ENCODE measurements at regions not wholly inside any gene's neighbourhood (a gene's known extent, or its start where the extent isn't known, plus 50 kb on each side); places are given as distances from the start of the nearest gene placed in this dataset.

DNA sequence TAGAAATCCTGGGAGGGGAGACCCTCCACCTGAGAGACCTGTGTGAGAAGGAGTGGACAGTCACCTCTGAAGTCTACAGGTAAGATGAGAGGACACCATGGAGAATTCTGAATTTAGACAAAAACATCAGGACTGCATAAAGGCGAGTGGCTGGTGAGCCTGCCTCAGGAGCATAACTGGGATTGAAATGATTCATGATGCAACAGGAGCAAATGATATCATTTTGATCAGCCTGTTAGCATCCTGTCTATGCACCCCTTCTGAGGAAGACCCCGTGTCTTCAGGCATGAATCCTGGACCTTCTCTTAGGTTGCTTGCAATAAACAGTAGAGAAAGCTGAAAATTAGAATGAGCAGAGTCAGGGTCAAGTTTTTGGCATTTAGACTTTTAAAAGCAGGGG, 245.8 kb downstream of the ETAA1 start:
- TF ChIP-seq, protein P1, sequence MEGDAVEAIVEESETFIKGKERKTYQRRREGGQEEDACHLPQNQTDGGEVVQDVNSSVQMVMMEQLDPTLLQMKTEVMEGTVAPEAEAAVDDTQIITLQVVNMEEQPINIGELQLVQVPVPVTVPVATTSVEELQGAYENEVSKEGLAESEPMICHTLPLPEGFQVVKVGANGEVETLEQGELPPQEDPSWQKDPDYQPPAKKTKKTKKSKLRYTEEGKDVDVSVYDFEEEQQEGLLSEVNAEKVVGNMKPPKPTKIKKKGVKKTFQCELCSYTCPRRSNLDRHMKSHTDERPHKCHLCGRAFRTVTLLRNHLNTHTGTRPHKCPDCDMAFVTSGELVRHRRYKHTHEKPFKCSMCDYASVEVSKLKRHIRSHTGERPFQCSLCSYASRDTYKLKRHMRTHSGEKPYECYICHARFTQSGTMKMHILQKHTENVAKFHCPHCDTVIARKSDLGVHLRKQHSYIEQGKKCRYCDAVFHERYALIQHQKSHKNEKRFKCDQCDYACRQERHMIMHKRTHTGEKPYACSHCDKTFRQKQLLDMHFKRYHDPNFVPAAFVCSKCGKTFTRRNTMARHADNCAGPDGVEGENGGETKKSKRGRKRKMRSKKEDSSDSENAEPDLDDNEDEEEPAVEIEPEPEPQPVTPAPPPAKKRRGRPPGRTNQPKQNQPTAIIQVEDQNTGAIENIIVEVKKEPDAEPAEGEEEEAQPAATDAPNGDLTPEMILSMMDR (IDR thresholded peaks at IDR 0.05; ENCODE audit: extremely low read depth, insufficient read depth, missing control alignments): no peak
- in situ Hi-C loops (cut with MboI; ENCODE audit: low pct_unique_long_range_greater_than_20kb, low sequenced_read_pairs, unreplicated experiment): no loop called here
- no peak for DNase-seq (ENCODE audit: low spot score)

DNA sequence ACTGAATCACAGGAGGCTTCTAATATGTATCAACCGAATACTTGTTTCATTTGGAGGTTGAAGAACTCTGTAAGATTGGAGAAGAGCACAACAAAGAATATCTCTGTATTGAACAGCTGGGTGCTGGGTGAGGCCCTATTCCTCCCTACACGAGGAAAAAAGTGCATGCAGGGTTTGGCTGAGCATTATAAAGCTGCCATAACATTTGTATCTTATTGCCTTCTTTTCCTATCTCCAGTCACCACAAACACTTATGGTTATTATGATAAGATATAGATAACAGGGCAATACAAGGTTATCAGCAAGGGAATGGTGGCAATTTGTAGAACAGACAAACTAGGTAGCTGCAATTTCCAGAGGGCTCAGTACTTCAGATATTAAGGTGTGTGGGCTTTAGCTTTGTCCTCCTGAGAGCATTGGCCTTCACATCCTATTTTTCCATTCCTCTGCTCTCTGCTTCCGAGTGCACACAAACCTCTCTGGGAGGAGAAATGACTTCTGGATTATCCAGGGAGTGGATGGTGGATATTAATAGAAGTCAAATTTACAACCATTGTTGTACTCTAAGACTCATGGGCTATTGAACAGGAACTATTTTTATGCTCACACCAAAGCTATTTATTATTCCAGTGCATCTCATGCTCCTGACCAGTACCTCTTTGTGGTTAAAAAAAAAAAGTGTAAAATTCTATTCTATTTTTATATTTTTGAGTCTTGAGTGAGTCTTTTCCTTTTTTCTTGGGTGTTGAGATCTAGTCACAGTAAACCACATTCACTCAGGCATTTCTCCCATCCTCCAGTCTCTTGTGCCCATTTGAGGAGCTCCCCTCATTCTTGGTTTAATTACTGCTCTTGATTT, 248.4 kb downstream of the ETAA1 start:
- TF ChIP-seq, protein P1 (IDR thresholded peaks at IDR 0.05; ENCODE audit: extremely low read depth, insufficient read depth, missing control alignments): no peak
- DNase-seq (ENCODE audit: low spot score): no peak
- in situ Hi-C loops (cut with MboI; ENCODE audit: low pct_unique_long_range_greater_than_20kb, low sequenced_read_pairs, unreplicated experiment): no loop called here

DNA sequence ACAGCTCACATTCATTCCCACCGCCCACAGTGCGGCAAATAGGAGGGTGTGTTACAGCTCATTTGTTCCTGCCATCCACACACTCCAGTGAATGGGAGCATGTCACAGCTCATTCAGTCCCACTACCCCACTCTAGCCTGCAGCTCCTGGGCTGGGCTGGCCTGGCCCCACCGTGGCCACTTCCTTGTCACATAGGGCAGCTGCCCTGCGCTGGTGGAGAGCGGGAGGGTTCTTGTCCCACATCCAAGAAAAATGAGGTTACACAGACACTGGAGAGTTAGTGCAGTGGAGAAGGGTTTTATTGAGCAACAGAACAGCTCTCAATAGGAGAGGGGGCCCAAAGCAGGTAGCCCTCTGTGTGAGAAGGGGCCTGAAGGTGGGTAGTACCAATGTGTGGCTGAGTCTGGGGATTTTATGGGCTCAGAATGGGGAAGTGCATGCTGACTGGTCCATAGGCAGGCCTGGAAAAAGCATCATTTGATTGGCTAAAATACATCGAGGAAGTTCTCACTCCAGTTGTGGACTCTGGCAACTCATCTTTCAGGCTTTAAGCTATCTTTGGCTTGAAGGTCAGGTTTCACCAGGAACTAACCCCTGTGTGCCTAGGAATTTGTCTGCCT, 249.7 kb downstream of the ETAA1 start:
- TF ChIP-seq, protein P1 (IDR thresholded peaks at IDR 0.05; ENCODE audit: extremely low read depth, insufficient read depth, missing control alignments): no peak
- no peak for DNase-seq (ENCODE audit: low spot score)
- in situ Hi-C loops (cut with MboI; ENCODE audit: low pct_unique_long_range_greater_than_20kb, low sequenced_read_pairs, unreplicated experiment): no loop called here

DNA sequence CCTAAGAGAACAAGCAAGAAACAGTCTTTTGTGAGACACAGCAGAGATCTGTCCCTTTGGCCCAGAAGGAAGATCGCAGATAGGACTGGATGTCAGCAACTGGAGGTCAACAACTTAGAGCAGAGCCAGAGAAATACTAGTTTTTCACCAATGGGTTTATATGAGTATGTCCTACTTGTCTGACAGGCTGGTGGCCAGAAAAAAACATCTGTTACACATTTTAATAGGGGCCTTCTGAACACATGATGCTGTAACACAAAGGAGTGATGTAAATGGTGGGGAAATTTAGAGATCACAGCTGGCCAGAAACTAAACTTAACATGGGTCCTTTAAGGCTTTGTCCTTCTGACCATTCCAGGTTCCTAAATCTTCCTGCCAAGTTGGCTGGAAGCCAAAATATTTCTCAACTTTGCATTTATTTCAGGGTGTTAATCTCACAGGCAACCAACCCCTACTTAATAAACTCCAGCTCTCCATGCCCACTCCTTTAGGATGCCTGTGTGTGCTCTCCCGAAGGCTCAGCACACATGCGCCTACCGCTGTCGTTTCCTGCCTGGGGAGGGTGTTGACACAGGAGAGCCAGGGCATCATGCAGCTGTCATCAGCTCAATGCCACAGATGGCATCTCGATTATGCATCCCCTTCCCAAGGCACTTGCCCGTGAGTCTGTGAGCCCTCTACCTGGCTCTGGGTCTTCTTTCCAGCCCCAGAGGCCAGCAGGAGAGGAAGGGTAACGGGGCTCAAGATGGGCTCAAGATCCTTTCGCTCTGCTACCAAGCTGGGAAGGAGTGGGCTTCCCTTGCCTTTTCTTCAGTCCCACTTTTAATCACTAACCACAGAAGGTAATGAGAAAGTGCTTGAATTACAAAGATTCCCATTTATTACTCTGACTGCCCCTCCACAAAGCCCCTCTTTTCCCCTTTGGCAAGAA, 252.5 kb downstream of the ETAA1 start:
- no peak for DNase-seq (ENCODE audit: low spot score)
- in situ Hi-C loops (cut with MboI; ENCODE audit: low pct_unique_long_range_greater_than_20kb, low sequenced_read_pairs, unreplicated experiment): no loop called here

DNA sequence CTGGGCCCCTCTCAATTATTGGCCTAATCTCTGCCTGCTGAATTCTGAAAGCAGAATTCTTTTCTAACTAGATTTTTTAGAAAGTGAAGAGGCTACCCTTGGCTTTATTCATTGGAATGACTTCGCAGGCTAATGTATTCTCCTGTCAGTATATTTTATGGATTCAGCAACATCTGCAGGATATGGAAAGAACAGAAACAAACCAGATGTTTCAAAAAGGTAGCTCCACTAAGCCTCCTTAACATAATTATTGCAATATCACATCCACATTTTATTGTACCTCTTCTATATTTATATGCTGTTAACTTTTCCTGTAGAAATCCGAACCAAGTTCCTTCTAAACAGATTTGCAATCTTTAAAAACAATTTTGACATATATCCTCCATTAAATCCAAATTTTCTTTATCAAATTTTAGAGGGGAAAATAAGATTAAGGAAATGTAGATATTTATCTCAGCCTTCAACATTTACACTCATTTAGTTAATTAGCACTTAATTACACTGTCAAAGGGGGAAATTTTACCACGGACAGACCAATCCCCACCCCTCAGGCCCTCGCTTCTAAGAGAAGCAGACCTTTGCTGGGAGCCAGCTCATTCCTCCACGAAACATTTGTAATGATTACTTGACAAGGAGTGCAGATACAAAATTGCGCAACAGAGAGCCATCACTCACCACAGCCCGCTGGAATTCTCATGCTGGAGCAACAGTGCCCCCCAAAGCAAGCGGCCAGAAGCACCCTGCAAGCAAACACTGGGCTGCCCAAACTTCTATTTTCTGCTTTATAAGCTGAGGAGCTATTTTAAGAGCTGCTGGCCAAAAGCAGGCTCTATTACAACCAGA, 253.4 kb downstream of the ETAA1 start:
- in situ Hi-C loops (cut with MboI; ENCODE audit: low pct_unique_long_range_greater_than_20kb, low sequenced_read_pairs, unreplicated experiment): no loop called here
- peak; percentile 13 for DNase-seq (ENCODE audit: low spot score)
- TF ChIP-seq, protein P1 (IDR thresholded peaks at IDR 0.05; ENCODE audit: extremely low read depth, insufficient read depth, missing control alignments): peak; percentile 58

More for the DNA sequence above, 252.5 kb downstream of the ETAA1 start:
- TF ChIP-seq, protein P1 (IDR thresholded peaks at IDR 0.05; ENCODE audit: extremely low read depth, insufficient read depth, missing control alignments): no peak
